Adrenal gland (tissue), 5 donors: ENCODE measurements at regions not wholly inside any gene's neighbourhood (a gene's known extent, or its start where the extent isn't known, plus 50 kb on each side); places are given as distances from the start of the nearest gene placed in this dataset.

ENCODE experiments used
- CTCF ChIP-seq, 6 experiments: fragments of 450-650 bp in 4 of 6; fragments of 200-600 bp in 2 of 6; sonication (generic) in 1 of 6; IDR thresholded peaks; 1 replicate in 5 of 6; 2 replicates in 1 of 6; pipeline versions ENCODE4 v1.5.1 to v1.8.0; 2016 to 2021; ENCODE audit warnings: antibody characterized with exemption in 6 of 6, mild to moderate bottlenecking in 2 of 6, moderate library complexity in 1 of 6
- POLR2A ChIP-seq, 2 donors: fragments of 450-650 bp; IDR thresholded peaks; one replicate each; pipeline ENCODE4 v1.6.1; 2017; ENCODE audit warnings: antibody characterized with exemption in 2 of 2, mild to moderate bottlenecking in 2 of 2, moderate library complexity in 1 of 2
- donor health status: DM: no; HTN: no; CAD: no.

- no peak for TF ChIP-seq CTCF (IDR thresholded peaks at IDR 0.05)
- TF ChIP-seq POLR2A (IDR thresholded peaks at IDR 0.05), result no peak
These were observed 65.4 kb upstream of the BEND6 start for GRCh38 chr6:56889492-56889891.
